SU-DHL-6 (cell line): ENCODE measurements at regions not wholly inside any gene's neighbourhood (a gene's known extent, or its start where the extent isn't known, plus 50 kb on each side); places are given as distances from the start of the nearest gene placed in this dataset.

ENCODE experiments used
- EZH2phosphoT487 ChIP-seq: fragments of 200-600 bp; sonication (generic), shearing (Covaris generic); conservative IDR thresholded peaks from 2 replicates; pipeline ENCODE4 v1.6.1; 2018; ENCODE audit warnings: mild to moderate bottlenecking, antibody characterized with exemption, low read length, moderate library complexity, mixed read lengths
- TF ChIP-seq, protein P1 (sequence below): fragments of 200-600 bp; sonication (generic); IDR thresholded peaks from one replicate; pipeline ENCODE4 v1.5.1; 2017; ENCODE audit warnings: antibody characterized with exemption, mild to moderate bottlenecking, low read length, moderate library complexity; ENCODE audit not compliant: insufficient read depth, poor library complexity, severe bottlenecking

DNA sequence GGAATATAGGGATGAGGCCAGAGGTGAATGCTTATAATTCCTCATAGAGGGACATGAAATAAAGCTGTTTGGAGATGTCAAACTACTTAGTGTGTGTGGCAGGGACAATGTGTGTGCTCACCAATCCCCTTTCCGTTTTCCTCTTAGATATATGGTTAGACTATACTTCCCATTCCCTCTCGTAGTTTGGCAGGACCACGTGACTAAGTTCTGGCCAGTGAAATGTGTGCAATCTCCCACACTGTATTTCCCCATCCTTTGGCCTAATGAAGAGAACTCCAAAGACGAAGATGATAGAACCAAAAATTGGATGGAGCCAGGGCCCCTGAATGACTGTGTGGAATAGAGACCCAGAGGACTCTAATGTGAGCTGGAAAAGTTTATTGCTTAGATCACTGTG lies 233.4 kb upstream of the KLF4 start:
- TF ChIP-seq, protein P1, sequence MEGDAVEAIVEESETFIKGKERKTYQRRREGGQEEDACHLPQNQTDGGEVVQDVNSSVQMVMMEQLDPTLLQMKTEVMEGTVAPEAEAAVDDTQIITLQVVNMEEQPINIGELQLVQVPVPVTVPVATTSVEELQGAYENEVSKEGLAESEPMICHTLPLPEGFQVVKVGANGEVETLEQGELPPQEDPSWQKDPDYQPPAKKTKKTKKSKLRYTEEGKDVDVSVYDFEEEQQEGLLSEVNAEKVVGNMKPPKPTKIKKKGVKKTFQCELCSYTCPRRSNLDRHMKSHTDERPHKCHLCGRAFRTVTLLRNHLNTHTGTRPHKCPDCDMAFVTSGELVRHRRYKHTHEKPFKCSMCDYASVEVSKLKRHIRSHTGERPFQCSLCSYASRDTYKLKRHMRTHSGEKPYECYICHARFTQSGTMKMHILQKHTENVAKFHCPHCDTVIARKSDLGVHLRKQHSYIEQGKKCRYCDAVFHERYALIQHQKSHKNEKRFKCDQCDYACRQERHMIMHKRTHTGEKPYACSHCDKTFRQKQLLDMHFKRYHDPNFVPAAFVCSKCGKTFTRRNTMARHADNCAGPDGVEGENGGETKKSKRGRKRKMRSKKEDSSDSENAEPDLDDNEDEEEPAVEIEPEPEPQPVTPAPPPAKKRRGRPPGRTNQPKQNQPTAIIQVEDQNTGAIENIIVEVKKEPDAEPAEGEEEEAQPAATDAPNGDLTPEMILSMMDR = no peak
- no peak for TF ChIP-seq EZH2phosphoT487
